ENCODE measurements at regions not wholly inside any gene's neighbourhood (a gene's known extent, or its start where the extent isn't known, plus 50 kb on each side); places are given as distances from the start of the nearest gene placed in this dataset.
"Not testable (repeated sequence)": the region's sequence is repeated elsewhere in the genome, so short reads cannot be mapped to it uniquely, and the experiment has no call there.

DNA sequence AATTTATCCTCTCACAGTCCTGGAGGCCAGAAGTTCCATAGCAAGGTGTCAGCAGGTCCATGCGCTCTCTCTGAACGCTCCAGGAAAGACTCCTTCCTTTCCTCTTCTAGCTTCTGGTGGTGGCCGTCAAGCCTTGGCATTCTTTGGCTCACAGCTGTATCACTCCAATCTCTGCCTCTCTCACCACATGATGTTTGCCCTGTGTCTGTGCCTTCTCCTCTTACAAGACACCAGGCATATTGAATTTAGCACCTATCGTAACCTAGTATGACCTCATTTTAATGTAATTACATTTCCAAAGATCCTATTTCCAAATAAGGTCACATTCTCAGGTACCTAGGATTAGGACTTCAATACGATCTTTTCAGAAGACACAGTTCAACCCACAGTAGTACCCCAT lies 428.5 kb downstream of the CD83 start:
- DNase-seq = no peak

GRCh38 chr6:14547284-14547998 lies 429.9 kb downstream of the CD83 start:
- DNase-seq = no peak

DNA sequence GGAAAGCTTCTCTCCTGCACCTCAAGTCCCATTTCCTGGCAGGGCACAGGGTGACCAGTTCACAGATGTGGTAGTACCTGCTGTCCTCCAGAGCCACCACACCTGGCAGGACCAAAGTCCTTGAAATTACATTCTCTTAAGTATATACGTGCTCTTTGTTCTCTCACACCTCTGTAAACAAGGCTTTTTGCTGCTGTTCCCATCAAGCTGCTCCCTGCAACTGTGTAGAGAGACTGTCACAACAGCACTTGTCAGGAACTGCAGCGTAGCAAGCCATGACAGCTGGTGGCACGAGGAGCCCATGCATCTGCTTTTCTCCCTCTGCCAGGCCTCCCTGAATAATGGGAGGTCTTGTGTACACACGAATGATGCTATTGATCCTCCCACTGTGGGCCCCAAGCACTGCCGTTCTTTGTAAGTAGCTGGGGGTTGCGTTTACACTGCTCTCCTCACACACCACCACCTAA lies 431.8 kb downstream of the CD83 start:
- DNase-seq = no peak

DNA sequence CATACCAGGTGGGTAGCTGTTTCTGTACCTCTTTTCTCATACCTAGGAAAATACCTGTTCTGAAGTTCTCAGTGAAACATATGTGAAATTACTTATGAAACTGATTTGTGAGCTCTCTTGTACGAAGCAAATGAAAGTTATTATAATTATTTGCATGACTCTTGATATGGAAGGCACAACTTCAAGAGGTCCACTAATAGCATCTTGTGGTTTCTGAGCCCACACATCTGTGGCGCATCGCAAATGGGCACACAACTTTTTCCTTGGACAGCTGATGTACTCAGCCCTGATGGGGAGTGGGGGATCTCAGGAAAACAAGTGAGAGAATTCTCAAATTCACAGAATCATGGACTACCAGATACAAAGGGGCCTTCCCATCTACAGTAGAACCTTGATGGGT lies 432.3 kb downstream of the CD83 start:
- DNase-seq = no peak

DNA sequence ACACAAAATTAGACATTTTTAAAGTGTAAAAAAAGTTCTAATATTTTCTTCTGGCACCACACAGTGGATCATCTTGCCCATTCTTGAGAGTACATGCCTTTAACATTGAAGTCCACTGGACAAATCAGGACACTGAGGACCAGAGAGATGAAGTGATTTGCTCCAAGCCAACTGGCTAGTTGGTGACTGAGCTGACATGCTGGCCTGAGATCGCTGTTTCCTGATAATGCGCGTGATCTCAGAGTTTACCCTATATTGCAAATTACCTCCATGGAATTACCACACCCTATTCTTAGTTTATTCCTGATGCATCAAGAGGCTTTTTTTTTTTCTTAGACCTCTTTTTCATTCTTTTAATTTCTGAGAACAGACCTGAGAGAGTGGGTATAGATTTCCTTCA lies 432.8 kb downstream of the CD83 start:
- DNase-seq = no peak

GRCh38 chr6:14550822-14551221 lies 433.2 kb downstream of the CD83 start:
- DNase-seq = no peak

GRCh38 chr6:14551601-14552000 lies 434.0 kb downstream of the CD83 start:
- not testable (repeated sequence) for DNase-seq

DNA sequence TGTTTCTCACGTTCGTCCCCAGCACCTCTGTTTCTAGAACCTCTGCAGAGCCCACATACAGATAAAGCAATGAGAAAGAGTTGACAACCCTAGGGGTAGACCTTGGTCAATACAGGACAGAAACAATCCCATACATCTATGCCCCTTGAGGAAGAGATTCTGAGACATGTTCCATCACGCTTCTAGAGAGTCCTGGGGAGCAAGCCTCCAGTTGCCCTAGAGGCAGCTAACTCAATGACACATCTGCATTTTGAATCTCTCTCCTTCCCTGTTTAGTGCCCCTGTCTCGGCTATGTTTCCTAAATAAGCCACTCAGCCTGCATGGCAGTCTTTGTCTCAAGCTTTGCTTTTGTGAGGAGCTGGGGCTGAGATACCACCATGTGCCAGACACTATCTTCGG lies 435.3 kb downstream of the CD83 start:
- no peak for DNase-seq

- no peak for DNase-seq
Measured at GRCh38 chr6:14553515-14553914, 435.9 kb downstream of the CD83 start.

DNA sequence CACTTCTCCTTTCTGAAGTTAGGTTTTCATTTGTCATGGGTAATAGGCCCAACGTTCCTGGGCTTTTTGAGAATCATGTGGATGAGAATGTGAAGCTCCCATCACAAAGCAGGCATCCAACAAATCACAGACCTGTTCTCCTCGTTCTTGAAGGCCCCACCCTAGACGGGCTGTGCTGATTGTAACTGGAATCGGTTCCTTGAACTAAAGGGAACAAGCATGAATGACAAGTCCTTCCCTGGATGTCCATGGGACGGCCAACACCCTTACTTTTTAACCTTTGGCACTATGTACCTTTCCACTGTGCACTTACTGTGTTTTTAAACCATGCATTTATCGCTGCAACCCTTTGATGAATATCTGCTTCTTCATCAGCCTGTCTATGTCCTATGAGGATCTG lies 438.2 kb downstream of the CD83 start:
- no peak for DNase-seq

DNA sequence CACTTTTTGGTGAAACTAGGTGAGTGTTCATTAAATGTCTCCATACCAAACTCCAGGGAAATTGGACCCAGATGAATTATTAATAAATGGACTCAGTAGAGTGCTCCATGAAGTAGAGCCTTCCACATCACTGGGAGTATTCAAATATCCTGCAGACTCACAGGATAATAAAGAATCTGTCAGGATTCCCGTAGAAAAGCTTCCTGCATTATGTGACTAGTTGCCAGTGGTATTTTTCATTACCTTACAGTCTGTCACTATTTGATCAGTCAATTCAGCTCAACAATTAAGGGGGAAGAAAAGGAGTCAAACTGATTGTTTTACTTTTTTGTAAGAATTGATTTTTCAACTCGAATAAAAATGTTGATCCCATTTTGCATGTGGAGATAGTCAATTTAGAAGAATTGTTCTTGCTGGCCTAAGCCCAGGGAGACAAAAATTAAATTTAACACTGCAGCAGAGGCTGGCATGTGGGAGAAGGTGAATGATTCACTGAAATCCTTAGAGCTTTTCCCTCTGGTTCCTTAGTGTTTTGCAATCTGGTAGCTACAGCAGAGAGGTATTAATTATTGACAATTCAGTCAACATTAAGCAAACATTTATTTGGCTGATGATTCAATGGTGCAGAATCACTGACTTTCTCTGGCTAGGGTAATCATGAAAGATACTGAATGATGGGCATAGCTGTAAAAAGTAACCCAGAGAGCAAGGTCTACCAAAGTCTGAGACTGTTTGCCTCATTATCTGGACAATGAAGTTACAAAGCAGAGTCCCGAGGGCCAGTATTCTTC lies 442.4 kb downstream of the CD83 start:
- DNase-seq = no peak

DNA sequence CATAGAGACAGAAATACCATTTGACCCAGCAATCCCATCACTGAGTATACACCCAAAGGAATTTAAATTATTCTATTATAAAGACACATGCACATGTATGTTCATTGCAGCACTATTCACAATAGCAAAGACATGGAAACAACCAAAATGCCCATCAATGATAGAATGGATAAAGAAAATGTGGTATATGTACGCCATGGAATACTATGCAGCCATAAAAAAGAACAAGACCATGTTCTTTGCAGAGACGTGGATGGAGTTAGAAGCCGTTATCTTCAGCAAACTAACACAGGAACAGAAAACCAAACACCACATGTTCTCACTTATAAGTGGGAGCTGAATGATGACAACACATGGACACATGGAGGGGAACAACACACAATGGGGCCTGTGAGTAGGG lies 444.0 kb downstream of the CD83 start:
- DNase-seq = not testable (repeated sequence)

DNA sequence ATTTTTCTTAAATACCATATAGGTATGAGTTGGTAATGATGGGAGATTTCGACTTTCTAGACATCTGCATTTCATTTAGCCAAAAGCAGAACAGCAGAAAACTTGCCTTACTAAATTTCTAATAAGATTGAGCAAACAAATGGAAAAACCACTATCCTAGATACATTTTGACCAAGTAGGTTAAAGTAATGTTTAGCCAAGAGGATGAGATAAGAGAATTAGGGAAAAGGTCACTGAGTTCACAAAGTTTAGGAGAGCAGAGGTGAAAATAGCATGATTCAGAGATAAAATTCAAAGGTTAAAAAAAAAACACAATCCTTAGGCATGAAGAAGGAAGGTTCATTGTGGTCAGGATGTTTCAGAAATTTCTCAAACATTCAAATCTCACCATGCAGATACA lies 450.3 kb downstream of the CD83 start:
- DNase-seq = no peak

DNA sequence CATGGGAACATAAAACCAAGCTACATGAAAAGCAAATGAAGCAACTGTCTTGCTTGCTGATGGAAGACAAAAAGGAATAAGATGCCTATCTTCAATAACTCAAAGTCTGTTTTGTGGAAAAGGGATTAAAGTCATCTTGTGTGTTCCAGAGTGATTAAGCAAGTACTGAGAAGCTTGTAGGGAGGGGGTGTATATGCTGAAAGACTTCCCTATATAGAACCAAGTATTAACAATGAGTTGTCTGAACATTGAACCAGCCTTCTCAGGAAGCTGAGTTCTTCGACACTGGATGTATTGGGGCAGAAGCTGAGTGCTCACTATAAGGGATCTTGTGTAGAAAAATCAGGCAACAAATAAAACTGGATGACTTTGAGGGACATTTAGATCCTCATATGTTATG lies 451.8 kb downstream of the CD83 start:
- DNase-seq = no peak

GRCh38 chr6:14569874-14570273 lies 452.3 kb downstream of the CD83 start:
- DNase-seq = not testable (repeated sequence)

- no peak for DNase-seq
Measured at GRCh38 chr6:14571001-14571400, 453.4 kb downstream of the CD83 start.

- no peak for DNase-seq
Measured at GRCh38 chr6:14571746-14572145, 454.2 kb downstream of the CD83 start.

DNA sequence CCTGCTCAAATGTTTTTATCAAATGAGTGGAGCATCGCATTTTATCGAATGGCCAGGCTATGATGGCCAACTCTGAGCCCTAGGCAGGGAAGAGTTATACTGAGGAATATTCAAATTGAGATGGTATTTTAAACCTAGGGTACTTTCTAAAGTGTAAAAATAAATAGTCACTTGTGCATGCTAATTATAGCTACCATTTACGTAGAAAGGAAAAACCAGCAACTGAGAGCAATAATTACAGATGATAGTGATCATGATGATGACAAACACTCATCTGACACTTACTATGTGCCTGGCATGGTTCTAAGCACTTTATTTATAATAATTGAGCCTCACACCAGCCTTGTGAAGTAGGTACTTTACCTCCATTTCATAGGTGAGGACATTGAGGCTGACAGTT lies 455.7 kb downstream of the CD83 start:
- DNase-seq = no peak

DNA sequence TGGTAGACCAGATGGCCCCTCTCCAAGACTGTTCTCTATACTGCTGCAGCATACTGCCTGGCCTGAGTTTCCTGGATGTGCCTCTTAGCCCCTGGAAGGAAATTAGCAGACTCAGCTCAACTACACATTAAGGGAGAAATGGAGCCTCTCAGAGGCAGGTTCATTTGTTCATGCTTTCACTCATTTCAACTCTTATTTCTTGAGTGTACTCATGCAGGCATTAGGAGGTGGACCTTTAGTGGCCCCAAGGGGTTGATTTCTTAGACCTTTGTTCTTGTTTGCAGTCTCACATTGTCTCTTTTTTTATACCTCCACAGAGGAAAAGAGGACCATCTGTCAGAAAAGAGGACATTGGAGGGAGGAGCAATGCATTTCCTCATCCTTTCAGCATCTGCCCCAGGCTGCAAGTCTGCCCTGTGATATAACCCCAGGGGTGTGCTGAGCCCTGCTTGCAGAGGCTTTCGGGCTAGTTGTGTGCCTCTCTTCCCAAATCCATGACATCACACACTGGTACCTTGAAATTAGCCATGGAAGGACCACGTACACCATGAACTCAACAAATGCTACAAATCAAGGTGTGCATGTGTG lies 456.2 kb downstream of the CD83 start:
- DNase-seq = no peak

- DNase-seq = no peak
Measured at GRCh38 chr6:14575961-14576360, 458.4 kb downstream of the CD83 start.

- DNase-seq = no peak
Measured at GRCh38 chr6:14578994-14579393, 461.4 kb downstream of the CD83 start.

DNA sequence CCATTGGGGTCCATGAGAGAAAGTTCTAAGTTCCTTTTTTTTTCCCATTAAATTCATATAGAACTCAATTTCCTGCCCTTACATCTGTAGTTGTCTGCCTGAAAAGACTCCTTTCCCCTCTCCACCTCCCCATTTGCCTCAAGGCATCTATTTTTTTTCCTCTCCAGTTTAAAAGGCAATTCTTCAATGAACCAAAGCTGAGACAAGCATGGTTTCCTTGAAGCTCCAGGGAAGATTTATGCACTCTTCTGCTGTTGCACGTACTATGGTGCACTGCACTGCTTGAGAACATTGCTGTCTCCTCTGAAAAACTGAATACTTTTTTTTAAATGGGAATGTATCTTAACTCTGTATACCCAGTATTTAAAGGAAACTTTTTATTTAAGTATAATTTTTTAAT lies 465.2 kb downstream of the CD83 start:
- DNase-seq = no peak

DNA sequence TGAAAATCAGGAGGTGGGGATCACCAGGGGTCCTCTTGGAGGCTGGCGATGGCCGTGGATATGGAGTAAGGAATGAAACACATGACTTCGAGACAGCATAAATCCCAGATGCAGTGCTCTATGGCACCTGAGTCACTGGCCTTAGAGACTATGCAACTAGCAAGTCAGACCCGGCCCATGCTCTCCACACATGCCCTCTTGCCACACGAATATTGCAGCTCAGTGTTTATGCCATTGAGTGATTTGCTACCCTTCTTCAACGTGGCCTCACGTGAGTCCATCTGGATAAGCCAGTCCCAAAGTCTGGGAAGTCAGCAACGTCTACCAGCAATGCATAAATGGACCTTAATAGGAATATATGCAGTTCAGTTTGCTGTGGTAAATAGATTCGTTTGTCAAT lies 466.3 kb downstream of the CD83 start:
- DNase-seq = no peak

GRCh38 chr6:14584450-14584849 lies 466.9 kb downstream of the CD83 start:
- no peak for DNase-seq

All from activated CD4-positive, alpha-beta T cell treated with anti-CD3 and anti-CD28 coated beads for 48 hours (primary cell).